GM12878 (cell line): ENCODE measurements at regions not wholly inside any gene's neighbourhood (a gene's known extent, or its start where the extent isn't known, plus 50 kb on each side); places are given as distances from the start of the nearest gene placed in this dataset.

Experiments
- ATAC-seq: fragments of 200-7000 bp; cut with Tn5 transposase; 3 replicates; pipeline ENCODE4 v1.9.1; 2020; ENCODE audit warnings: mild to moderate bottlenecking, moderate library complexity
- BruUV-seq: library from RNA; stranded (reverse); fragments of 400-500 nt; replicated peaks from 2 replicates; lab custom pipeline; 2021; lab: Mats Ljungman, UMichigan
- CTCF ChIA-PET: fragments of 300-600 bp; sonication (Branson Sonifier 250); formaldehyde crosslinking; extraction: SDS; loops from one replicate; lab custom pipeline; 2021; ENCODE audit warnings: inconsistent platforms; lab: Yijun Ruan, JAX
- POLR2A ChIA-PET: fragments of 350-600 bp; formaldehyde crosslinking; extraction: SDS; loops from one replicate; lab custom pipeline; 2021; ENCODE audit warnings: inconsistent platforms; lab: Charles Lee
- RAD21 ChIA-PET: fragments of 300-600 bp; sonication (Branson Sonifier 250); formaldehyde crosslinking; loops from one replicate; lab custom pipeline; 2023; ENCODE audit warnings: antibody characterized with exemption; ENCODE audit not compliant: unreplicated experiment; lab: Charles Lee
- SMC1A ChIA-PET: fragments of 300-600 bp; sonication (Branson Sonifier 250); formaldehyde crosslinking; loops from one replicate; lab custom pipeline; 2023; ENCODE audit not compliant: unreplicated experiment, uncharacterized antibody; lab: Charles Lee
- DNase-seq: peaks from one replicate; pipeline ENCODE4 v3.0.0-alpha.2; 2011; ENCODE audit warnings: low read depth, low spot score
- FAIRE-seq: peaks from 3 replicates; lab custom pipeline; 2011; peaks lifted over from hg19 to GRCh38; lab: Jason Lieb, UNC
- H2AFZ ChIP-seq: 2 replicates; pipeline ENCODE4 v1.6.0; 2011; ENCODE audit warnings: low read depth, low read length, control low read depth; ENCODE audit not compliant: control insufficient read depth
- H3K27ac ChIP-seq: 2 replicates; pipeline ENCODE4 v1.5.1; 2011; ENCODE audit warnings: control low read depth; ENCODE audit not compliant: control insufficient read depth, insufficient read depth
- H3K27me3 ChIP-seq, 2 experiments: replicated peaks in 1 of 2; 2 replicates each; pipeline versions ENCODE4 v1.6.0 to v1.6.1; 2011; ENCODE audit warnings: low read length in 1 of 2; ENCODE audit not compliant: control insufficient read depth in 2 of 2, insufficient read depth in 2 of 2
- H3K36me3 ChIP-seq, 2 experiments: 2 replicates each; pipeline ENCODE4 v1.5.1; 2011; ENCODE audit warnings: low read length in 1 of 2; ENCODE audit not compliant: control insufficient read depth in 2 of 2, insufficient read depth in 2 of 2
- H3K4me1 ChIP-seq: 2 replicates; pipeline ENCODE4 v1.6.1; 2011; ENCODE audit warnings: mild to moderate bottlenecking, low read length, moderate library complexity, mixed read lengths; ENCODE audit not compliant: control insufficient read depth, insufficient read depth
- H3K4me2 ChIP-seq: 2 replicates; pipeline ENCODE4 v1.6.0; 2011; ENCODE audit warnings: control low read depth; ENCODE audit not compliant: control insufficient read depth, insufficient read depth
- H3K4me3 ChIP-seq: fragments of 200-600 bp; sonication (generic); 2 replicates; pipeline ENCODE4 v1.5.1; 2016
- H3K79me2 ChIP-seq: 2 replicates; pipeline ENCODE4 v1.6.0; 2011; ENCODE audit warnings: low read length; ENCODE audit not compliant: control insufficient read depth, insufficient read depth
- H3K9ac ChIP-seq: 2 replicates; pipeline ENCODE4 v1.8.0; 2011; ENCODE audit warnings: low read length, control low read depth, mixed read lengths; ENCODE audit not compliant: control insufficient read depth, insufficient read depth
- H3K9me3 ChIP-seq: replicated peaks from 3 replicates; pipeline ENCODE4 v1.5.1; 2011; ENCODE audit warnings: mild to moderate bottlenecking, low read length; ENCODE audit not compliant: control insufficient read depth, insufficient read depth
- H4K20me1 ChIP-seq: 2 replicates; pipeline ENCODE4 v1.6.0; 2011; ENCODE audit not compliant: control insufficient read depth, insufficient read depth
- ASH2L ChIP-seq: fragments of 300-600, 200-600 bp; sonication (generic); IDR thresholded peaks from 2 replicates; pipeline ENCODE4 v1.6.1; 2017; ENCODE audit warnings: low read depth, mild to moderate bottlenecking, borderline replicate concordance
- CEBPB ChIP-seq, 2 experiments: fragments of 150-350 bp in 1 of 2; IDR thresholded peaks; 2 replicates each; pipeline ENCODE4 v1.6.1; 2012 to 2014; ENCODE audit warnings: low read depth in 2 of 2, low read length in 2 of 2, borderline replicate concordance in 1 of 2, inconsistent platforms in 1 of 2
- FOXK2 ChIP-seq: fragments of 450-650 bp; IDR thresholded peaks from 2 replicates; pipeline ENCODE4 v1.6.1; 2017; ENCODE audit warnings: mild to moderate bottlenecking, moderate library complexity
- HDGF ChIP-seq: fragments of 450-650 bp; IDR thresholded peaks from 2 replicates; pipeline ENCODE4 v1.6.1; 2016; ENCODE audit warnings: antibody characterized with exemption
- IRF5 ChIP-seq: fragments of 450-650 bp; IDR thresholded peaks from 2 replicates; pipeline ENCODE4 v1.6.1; 2017; ENCODE audit warnings: borderline replicate concordance
- JUNB ChIP-seq: IDR thresholded peaks from 2 replicates; pipeline ENCODE4 v1.6.1; 2016; ENCODE audit warnings: antibody characterized with exemption, mild to moderate bottlenecking
- MEF2B ChIP-seq: fragments of 450-650 bp; IDR thresholded peaks from 2 replicates; pipeline ENCODE4 v1.6.1; 2018; ENCODE audit warnings: mild to moderate bottlenecking, moderate library complexity; ENCODE audit not compliant: partially characterized antibody, poor library complexity, severe bottlenecking
- MTA2 ChIP-seq: fragments of 450-650 bp; IDR thresholded peaks from 2 replicates; pipeline ENCODE4 v1.6.1; 2016; ENCODE audit warnings: low read depth, mild to moderate bottlenecking, moderate library complexity
- PML ChIP-seq: IDR thresholded peaks from 2 replicates; pipeline ENCODE4 v1.6.1; 2012; ENCODE audit warnings: low read length, inconsistent platforms
- POLR2A ChIP-seq: IDR thresholded peaks from 2 replicates; pipeline ENCODE4 v1.6.1; 2011; ENCODE audit warnings: low read depth, mild to moderate bottlenecking, low read length
- SIN3A ChIP-seq: IDR thresholded peaks from 2 replicates; pipeline ENCODE4 v1.6.1; 2012; ENCODE audit warnings: low read depth, low read length, improper control_type of control experiment
- SMARCA5 ChIP-seq: fragments of 450-650 bp; IDR thresholded peaks from 2 replicates; pipeline ENCODE4 v1.6.1; 2017; ENCODE audit warnings: mild to moderate bottlenecking
- STAT3 ChIP-seq: IDR thresholded peaks from 2 replicates; pipeline ENCODE4 v1.6.1; 2011; ENCODE audit warnings: low read depth, low read length, improper control_type of control experiment
- TCF3 ChIP-seq: IDR thresholded peaks from 2 replicates; pipeline ENCODE4 v1.6.1; 2012; ENCODE audit warnings: low read depth, mild to moderate bottlenecking, low read length, borderline replicate concordance; ENCODE audit not compliant: insufficient read depth
- TCF7 ChIP-seq: IDR thresholded peaks from 2 replicates; pipeline ENCODE4 v1.6.1; 2014; ENCODE audit warnings: antibody characterized with exemption, borderline replicate concordance
- ZNF274 ChIP-seq: IDR thresholded peaks from one replicate; pipeline ENCODE4 v1.8.0; 2011; ENCODE audit not compliant: insufficient read length, insufficient read depth
- WGBS: methylation state at CpG from one replicate; pipeline ENCODE4 v1.1.6; 2016; ENCODE audit warnings: low lambda C conversion rate; ENCODE audit not compliant: insufficient replicate concordance, insufficient coverage; ENCODE audit errors: missing lambda C conversion rate; 5-methylcytosine and 5-hydroxymethylcytosine counted together
- in situ Hi-C: fragments of 300-500 bp; cut with MboI; formaldehyde crosslinking; loops from 9 replicates; pipeline ENCODE4 v1.14.3; 2018; ENCODE audit warnings: mixed read lengths
- intact Hi-C: fragments of 100-400 bp; cut with micrococcal nuclease; formaldehyde crosslinking; loops from one replicate; pipeline ENCODE4 v1.14.2; 2022; ENCODE audit not compliant: unreplicated experiment
- TF ChIP-seq, protein P1 (sequence below): fragments of 450-650 bp; IDR thresholded peaks from 2 replicates; pipeline ENCODE4 v1.6.1; 2017; ENCODE audit warnings: mild to moderate bottlenecking
- TF ChIP-seq, protein P2 (sequence below): fragments of 450-650 bp; formaldehyde crosslinking; IDR thresholded peaks from 2 replicates; pipeline ENCODE4 v1.4.0; 2020; ENCODE audit warnings: mild to moderate bottlenecking, moderate library complexity

DNA sequence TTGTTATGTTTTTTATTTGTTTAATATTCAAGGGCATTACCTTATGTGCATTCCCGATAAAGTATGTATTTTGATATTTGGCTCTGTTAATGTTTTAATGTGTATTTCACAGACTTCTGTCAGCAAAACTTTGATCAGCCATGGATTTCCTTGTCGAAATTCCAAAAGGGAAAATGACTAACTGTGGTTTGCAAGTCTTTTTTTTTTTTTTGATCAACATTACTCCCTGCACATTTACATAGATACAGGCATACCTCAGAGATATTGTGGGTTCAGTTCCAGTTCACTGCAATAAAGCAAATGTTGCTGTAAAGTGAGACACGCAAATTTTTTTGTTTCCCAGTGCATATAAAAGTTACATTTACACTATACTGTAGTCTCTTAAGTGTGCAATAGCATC, 351.9 kb downstream of the CXCL12 start:
- ChIA-PET CTCF (no interaction called here), SMC1A (interaction anchor here (1.0 kb wide), 1 partner anchor 68 kb away, joined by 3 read pairs; no protein-coding TSS in a partner anchor), RAD21 (no interaction called here), POLR2A (no interaction called here)
- H3K27me3 ChIP-seq = no peaks in the 10 kb centered on the region
- 46% methylated on average over 3 of the region's 3 CpGs for WGBS
- intact Hi-C loops (loop anchor here (5.0 kb wide), 1 partner anchor 341 kb away; no protein-coding TSS in a partner anchor), in situ Hi-C loops (no loop called here)
- ATAC-seq (no peak), FAIRE-seq (no peak), DNase-seq (no peak)
- H3K4me1 ChIP-seq = 0 out of 2 replicates have a peak, but pooled peaks cover 3% of the 10 kb centered on the region
- no peaks in the 10 kb centered on the region for H3K79me2 ChIP-seq
- no peak overlapping the region for H3K27ac ChIP-seq
- H3K4me3 ChIP-seq = no peak overlapping the region
- no peak overlapping the region for H3K9ac ChIP-seq
- H4K20me1 ChIP-seq = no peaks in the 10 kb centered on the region
- no peaks in the 10 kb centered on the region for H3K9me3 ChIP-seq
- no peak for TF ChIP-seq MEF2B
- TF ChIP-seq TCF7 = no peak
- TF ChIP-seq CEBPB (IDR thresholded peaks at IDR 0.05; ENCODE audit: borderline replicate concordance in 1 of 2, low read depth in 2 of 2, low read length in 2 of 2) = no peak
- no peak for TF ChIP-seq MTA2
- TF ChIP-seq SIN3A = no peak
- no peak for TF ChIP-seq JUNB
- TF ChIP-seq SMARCA5 = no peak
- TF ChIP-seq POLR2A = no peak
- no peak for TF ChIP-seq ZNF274
- TF ChIP-seq ASH2L = no peak
- no peak for TF ChIP-seq TCF3
- TF ChIP-seq PML = no peak
- TF ChIP-seq IRF5 = no peak
- TF ChIP-seq HDGF = no peak
- no peak for TF ChIP-seq FOXK2
- no peak for TF ChIP-seq STAT3
- TF ChIP-seq, protein P1, sequence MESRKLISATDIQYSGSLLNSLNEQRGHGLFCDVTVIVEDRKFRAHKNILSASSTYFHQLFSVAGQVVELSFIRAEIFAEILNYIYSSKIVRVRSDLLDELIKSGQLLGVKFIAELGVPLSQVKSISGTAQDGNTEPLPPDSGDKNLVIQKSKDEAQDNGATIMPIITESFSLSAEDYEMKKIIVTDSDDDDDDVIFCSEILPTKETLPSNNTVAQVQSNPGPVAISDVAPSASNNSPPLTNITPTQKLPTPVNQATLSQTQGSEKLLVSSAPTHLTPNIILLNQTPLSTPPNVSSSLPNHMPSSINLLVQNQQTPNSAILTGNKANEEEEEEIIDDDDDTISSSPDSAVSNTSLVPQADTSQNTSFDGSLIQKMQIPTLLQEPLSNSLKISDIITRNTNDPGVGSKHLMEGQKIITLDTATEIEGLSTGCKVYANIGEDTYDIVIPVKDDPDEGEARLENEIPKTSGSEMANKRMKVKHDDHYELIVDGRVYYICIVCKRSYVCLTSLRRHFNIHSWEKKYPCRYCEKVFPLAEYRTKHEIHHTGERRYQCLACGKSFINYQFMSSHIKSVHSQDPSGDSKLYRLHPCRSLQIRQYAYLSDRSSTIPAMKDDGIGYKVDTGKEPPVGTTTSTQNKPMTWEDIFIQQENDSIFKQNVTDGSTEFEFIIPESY = no peak
- TF ChIP-seq, protein P2, sequence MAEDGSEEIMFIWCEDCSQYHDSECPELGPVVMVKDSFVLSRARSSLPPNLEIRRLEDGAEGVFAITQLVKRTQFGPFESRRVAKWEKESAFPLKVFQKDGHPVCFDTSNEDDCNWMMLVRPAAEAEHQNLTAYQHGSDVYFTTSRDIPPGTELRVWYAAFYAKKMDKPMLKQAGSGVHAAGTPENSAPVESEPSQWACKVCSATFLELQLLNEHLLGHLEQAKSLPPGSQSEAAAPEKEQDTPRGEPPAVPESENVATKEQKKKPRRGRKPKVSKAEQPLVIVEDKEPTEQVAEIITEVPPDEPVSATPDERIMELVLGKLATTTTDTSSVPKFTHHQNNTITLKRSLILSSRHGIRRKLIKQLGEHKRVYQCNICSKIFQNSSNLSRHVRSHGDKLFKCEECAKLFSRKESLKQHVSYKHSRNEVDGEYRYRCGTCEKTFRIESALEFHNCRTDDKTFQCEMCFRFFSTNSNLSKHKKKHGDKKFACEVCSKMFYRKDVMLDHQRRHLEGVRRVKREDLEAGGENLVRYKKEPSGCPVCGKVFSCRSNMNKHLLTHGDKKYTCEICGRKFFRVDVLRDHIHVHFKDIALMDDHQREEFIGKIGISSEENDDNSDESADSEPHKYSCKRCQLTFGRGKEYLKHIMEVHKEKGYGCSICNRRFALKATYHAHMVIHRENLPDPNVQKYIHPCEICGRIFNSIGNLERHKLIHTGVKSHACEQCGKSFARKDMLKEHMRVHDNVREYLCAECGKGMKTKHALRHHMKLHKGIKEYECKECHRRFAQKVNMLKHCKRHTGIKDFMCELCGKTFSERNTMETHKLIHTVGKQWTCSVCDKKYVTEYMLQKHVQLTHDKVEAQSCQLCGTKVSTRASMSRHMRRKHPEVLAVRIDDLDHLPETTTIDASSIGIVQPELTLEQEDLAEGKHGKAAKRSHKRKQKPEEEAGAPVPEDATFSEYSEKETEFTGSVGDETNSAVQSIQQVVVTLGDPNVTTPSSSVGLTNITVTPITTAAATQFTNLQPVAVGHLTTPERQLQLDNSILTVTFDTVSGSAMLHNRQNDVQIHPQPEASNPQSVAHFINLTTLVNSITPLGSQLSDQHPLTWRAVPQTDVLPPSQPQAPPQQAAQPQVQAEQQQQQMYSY (CRISPR knock-in tag) = no peak
- no peak overlapping the region for H3K4me2 ChIP-seq
- no peak overlapping the region for H2AFZ ChIP-seq
- BruUV-seq = no TSS peak
- H3K36me3 ChIP-seq = no peaks in the 10 kb centered on the region
